Stimulated activated naive CD8-positive, alpha-beta T cell treated with anti-CD3 and anti-CD28 coated beads, Interleukin-15, Interleukin-2, amounts not matched to agents 100 U/mL and 50 U/mL, for 24 hours (primary cell): ENCODE measurements at regions not wholly inside any gene's neighbourhood (a gene's known extent, or its start where the extent isn't known, plus 50 kb on each side); places are given as distances from the start of the nearest gene placed in this dataset.
"Not testable (repeated sequence)": the region's sequence is repeated elsewhere in the genome, so short reads cannot be mapped to it uniquely, and the experiment has no call there.

ENCODE experiments used
- ATAC-seq: fragments of 150-1000 bp; cut with Tn5 transposase; one replicate; pipeline ENCODE4 v1.10.0; 2021
- DNase-seq: peaks from one replicate; pipeline ENCODE4 v3.0.0; 2021

DNA sequence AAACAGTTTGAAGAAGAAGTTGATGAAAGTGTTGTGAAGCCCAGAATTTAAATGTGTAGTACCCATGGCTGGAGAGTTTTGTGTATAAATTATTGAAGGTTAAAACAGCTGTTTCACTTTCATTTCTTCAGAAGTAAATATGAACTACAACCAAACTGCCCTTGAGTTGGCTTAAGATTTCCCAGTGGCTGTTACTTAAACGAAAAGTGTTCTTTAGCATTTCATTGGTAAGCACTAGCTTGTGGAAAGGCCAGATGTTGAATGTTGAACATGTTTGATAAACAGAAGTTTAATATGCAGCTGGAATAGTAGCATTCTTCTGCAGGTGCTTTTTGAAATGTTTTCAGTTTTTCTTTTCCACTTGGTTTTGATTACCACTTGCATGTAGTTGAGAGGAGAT is 83.2 kb upstream of the TNRC6B start:
- no peak for ATAC-seq
- no peak for DNase-seq

GRCh38 chr22:40099887-40100286 is 77.8 kb upstream of the TNRC6B start:
- not testable (repeated sequence) for DNase-seq, ATAC-seq

GRCh38 chr22:40105755-40106154 is 72.0 kb upstream of the TNRC6B start:
- ATAC-seq (peak; percentile 48), DNase-seq (no peak)

DNA sequence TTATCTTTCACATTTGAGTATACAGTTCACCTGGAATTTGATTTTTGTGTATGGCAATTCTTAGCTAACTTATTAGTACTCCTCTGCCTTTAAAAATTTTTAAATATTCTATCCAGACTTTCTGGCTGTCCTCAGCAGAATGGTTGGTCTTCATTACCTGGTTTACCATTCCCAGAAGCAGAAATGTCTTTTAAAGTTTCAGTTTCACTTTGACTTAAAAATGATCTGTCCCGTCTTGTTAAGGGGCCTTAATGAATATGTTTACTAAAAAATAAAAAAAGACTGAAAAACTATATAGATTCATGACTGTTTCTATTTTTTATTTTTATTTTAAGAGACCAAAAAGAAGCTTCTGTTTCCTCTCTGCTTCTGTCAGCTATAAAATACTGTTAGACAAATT is 70.5 kb upstream of the TNRC6B start:
- DNase-seq (no peak), ATAC-seq (no peak)

GRCh38 chr22:40107851-40108378 is 69.8 kb upstream of the TNRC6B start:
- peak; percentile 91 for ATAC-seq

GRCh38 chr22:40108396-40108795 is 69.3 kb upstream of the TNRC6B start:
- DNase-seq (no peak), ATAC-seq (no peak)

More at GRCh38 chr22:40107851-40108378, 69.8 kb upstream of the TNRC6B start:
- peak; percentile 43 for DNase-seq

DNA sequence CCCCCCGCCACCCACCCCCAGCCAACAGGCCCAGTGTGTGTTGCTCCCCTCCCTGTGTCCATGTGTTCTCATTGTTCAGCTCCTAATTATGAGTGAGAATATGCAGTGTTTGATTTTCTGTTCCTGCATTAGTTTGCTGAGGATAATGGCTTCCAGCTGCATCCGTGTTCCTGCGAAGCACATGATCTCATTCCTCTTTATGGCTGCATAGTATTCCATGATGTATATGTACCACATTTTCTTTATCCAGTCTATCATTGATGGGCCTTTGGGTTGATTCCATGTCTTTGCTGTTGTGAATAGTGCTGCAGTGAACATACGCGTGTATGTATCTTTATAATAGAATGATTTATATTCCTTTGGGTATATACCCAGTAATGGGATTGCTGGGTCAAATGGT is 68.8 kb upstream of the TNRC6B start:
- not testable (repeated sequence) for DNase-seq, ATAC-seq

GRCh38 chr22:40111451-40111850 is 66.3 kb upstream of the TNRC6B start:
- ATAC-seq (no peak), DNase-seq (no peak)

GRCh38 chr22:40112595-40112994 is 65.1 kb upstream of the TNRC6B start:
- DNase-seq (no peak), ATAC-seq (no peak)

DNA sequence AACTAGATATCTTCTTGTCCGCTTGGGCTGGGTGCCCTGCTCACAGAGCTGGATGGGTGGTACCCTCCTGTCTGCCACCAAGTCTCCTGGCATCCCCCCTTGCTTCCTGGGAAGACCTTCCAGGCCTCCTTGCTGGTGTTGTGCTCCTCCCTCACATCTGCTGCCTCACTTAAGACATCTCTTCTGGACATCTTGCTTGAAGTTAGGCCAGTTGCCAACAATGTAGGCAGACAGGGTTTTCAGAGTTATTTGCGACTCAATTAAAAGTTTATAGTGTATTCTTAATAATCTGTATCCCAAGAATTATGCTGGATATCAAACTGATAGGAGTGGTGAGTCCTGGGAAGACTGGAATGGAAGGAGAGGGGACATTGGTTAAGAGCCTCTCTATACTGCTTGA is 64.0 kb upstream of the TNRC6B start:
- no peak for DNase-seq
- no peak for ATAC-seq

GRCh38 chr22:40114411-40114810 is 63.3 kb upstream of the TNRC6B start:
- no peak for DNase-seq
- no peak for ATAC-seq

DNA sequence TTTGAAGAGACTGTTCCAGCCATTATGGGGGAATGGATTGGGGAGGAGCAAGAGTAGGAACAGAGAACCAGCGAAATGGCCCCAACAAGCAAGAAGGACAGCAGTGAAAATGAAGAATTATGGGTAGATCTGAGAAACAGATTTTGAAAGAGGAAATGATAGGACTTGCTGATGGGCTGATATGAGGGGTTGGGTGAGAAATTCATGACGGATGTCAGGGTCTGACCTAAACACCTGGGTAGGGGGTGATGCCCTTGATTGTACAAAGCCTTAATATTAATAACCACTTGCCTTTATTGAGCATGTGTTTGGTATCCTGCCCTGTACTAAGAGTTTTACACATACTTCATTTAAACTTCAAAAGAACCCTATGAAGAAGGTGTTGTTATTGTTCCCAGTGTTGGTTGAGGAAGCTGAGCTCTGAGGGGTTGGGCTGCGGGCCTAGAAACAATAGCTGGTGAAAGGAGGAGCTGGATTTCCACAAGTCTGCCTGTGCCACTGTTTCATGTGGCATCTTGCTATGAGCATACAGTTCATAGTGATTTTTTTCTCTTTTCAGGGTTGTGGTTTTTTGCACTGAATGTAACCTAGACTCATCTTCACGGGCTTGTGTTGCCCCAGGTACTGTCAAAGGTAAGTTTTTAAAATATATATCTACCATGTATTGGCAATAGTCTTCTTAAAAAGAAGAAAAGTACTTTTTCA is 61.1 kb upstream of the TNRC6B start:
- no peak for DNase-seq
- peak; percentile 47 for ATAC-seq

- ATAC-seq (no peak), DNase-seq (no peak)
Observed at GRCh38 chr22:40118979-40119378, 58.7 kb upstream of the TNRC6B start.

GRCh38 chr22:40120848-40121247 is 56.9 kb upstream of the TNRC6B start:
- ATAC-seq (no peak), DNase-seq (no peak)

DNA sequence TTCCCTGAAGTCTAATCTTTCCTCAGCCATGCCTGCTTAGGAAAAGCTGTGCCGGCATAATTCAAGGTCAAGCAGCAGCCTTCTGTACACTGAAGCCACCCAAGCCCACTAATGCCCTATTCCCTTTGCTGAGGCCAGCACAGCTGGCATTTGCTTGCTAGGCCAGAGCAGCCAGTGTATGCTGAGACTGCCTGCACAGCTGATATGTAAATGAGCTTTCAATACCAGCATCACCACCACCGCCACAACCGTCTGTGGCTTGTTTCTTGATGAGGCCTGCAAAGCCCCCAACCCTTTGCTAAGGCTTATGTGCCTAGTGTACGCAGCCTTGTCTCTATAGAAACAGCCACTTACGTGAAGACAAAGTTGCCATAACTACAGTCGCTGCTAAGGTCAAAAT is 56.3 kb upstream of the TNRC6B start:
- no peak for DNase-seq
- peak; percentile 52 for ATAC-seq

DNA sequence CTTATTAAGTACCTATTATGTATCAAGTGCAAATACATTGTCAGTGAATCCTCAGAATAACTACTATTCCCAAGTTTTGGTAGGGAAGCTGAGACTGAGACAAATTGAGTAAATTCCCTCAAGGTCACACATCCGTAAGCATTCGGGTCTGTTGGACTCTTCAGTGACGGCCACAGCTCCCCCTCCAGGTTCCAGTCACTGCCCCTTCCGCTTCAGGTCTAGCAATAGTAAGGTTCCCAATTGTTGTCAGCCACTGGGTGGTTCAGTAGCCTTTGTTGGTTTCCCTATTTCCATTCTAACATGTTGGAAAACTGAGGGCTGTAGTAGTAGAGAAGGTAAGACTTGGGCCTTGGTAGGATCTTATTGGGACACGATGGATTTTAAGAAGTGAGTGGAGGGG is 54.9 kb upstream of the TNRC6B start:
- DNase-seq: no peak

DNA sequence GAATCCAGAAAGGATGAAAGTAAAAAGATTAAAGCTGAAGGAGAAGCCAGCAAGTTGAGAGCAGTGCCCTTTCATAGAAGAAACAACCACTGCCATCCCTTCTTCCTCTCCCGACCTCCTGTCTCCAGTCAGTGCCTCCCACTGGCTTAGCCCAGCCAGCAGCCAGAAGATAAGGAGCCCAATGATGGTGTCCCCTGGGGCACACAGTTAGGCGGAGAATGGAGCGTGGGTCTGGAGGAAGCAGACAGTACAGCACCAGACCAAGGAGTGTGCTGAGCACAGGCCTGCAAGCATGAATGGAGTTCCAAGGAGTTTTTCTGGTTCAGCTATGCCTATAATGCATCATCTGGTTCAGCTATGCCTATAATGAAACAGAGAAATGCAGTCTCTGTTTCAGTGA is 54.3 kb upstream of the TNRC6B start:
- ATAC-seq (no peak), DNase-seq (no peak)

More for the DNA sequence above, 54.9 kb upstream of the TNRC6B start:
- no peak for ATAC-seq
